ENCODE measurements at regions not wholly inside any gene's neighbourhood (a gene's known extent, or its start where the extent isn't known, plus 50 kb on each side); places are given as distances from the start of the nearest gene placed in this dataset.

GRCh38 chr10:93225938-93226337 lies 152.2 kb downstream of the CYP26A1 start:
- TF ChIP-seq CTCF (IDR thresholded peaks at IDR 0.05) (no peak), POLR2A (IDR thresholded peaks at IDR 0.05) (no peak)
